CD4-positive, alpha-beta T cell treated with Interleukin-12 subunit alpha and Interleukin-12 subunit beta, for 1 hour (primary cell): ENCODE measurements at regions not wholly inside any gene's neighbourhood (a gene's known extent, or its start where the extent isn't known, plus 50 kb on each side); places are given as distances from the start of the nearest gene placed in this dataset.
"Not testable (repeated sequence)": the region's sequence is repeated elsewhere in the genome, so short reads cannot be mapped to it uniquely, and the experiment has no call there.

Source experiments
- DNase-seq: peaks from one replicate; pipeline ENCODE4 v3.0.0-alpha.2; 2020

DNA sequence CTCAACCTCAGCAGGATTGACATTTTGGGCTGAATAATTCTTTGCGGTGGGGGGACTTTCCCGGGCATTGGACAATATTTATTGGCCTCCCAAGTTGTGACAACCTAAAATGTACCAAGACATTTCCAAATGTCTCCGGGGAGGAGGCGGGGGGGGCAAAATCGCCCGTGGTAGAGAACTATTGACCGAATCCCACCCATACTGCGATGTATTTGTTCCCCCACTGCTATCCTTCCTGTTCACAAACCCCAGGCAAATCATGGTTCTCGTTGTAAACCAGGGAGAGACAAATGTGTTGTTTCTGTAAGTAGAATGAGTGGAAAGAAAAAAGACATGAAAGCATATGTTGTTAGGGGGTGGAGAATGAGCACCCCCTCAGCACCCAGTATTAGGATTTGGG lies 141.9 kb downstream of the PSAT1 start:
- DNase-seq: no peak

DNA sequence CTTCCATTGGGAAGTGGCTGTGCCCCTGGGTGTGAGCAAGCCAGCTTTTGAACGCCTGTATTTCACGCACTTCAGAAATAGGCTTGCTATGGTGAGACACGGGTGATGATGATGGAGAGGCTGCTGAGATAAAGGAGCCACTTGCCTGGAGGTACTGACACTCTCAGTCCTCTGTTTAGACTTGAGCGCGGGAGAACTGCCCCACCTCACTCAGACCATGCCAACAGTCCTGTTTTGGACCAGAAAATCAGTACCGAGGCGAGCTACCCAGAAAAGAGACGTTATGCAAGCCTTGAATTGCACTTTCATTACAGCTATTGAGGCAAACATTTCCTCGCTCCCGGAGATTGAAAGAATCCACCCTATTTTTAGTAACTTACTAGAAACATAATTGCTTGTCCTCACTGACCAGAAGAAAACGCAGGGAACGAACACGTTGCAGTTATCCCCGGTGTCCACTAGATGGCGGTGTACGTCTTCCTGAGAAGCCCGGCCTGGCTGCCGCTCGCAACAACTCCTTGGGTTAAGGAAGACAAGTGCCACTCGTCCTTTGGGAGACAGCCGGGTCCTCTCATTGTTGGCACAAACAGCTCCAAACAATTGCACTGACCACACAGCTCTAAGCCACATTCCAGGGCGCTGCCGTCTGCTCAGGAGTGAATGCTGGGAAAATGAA lies 142.4 kb downstream of the PSAT1 start:
- peak; percentile 56 for DNase-seq

DNA sequence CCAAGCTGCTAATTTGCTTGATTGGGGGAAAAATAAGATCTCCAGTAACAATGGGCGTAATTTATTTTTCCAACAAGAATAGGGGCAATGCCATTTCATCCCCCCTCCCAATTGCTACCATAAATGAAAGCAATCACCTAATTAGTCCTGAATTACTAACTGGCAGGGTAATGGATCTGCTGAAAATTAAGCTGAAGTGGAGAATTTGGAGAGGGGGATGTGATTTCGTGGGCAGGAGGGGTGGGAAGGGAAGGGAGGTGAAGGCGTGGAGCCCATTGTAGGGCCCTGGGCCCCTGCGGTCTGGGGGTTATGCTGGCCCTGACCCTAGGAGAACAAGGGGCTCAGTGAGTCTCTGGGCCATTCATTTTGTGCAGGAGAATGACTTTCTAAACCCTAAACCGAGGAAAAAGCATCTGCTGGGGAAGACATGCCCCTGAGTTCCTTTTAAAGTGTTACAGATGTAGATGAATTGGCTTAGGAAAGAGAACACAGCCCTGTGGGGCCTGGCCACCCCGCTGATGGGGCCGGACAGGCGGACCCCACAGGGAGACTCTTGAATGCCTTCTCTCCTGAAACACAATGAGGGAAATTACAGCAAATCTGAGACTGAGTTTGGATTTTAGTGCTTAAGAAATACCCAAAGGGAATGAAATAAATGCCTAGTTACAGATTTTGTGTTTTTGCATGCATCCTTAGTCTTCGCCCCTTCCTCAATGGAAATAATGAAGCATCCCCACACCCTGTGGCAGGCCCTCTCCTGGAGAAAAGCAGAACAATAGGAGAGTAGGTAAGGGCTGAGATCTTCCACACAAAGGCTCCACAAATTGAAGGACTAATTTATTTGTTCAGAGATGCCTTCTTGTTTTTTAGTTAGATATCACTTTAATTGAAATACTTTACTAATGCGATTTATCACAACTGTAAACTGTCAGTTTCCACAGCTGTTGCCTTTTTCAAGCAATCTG lies 143.2 kb downstream of the PSAT1 start:
- DNase-seq: no peak

DNA sequence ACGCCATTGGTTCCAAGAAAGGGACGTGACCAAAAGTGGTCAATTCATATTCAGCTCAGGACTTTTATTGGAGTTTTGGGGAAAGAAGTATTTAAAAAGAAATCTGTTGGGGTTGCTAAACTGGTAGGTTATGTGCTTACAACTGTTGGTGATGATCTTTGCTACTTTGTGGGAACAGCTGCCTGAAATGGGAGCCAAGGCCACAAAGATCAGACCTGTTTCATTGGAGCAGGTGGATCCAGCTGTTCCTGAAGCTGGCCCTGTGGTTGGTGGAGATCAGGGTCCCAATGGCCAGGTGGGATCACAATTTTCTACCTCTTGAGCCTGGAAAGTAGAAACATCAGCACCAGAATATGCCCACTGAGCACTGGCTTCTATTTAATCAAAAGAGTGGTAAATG lies 144.5 kb downstream of the PSAT1 start:
- DNase-seq: no peak

DNA sequence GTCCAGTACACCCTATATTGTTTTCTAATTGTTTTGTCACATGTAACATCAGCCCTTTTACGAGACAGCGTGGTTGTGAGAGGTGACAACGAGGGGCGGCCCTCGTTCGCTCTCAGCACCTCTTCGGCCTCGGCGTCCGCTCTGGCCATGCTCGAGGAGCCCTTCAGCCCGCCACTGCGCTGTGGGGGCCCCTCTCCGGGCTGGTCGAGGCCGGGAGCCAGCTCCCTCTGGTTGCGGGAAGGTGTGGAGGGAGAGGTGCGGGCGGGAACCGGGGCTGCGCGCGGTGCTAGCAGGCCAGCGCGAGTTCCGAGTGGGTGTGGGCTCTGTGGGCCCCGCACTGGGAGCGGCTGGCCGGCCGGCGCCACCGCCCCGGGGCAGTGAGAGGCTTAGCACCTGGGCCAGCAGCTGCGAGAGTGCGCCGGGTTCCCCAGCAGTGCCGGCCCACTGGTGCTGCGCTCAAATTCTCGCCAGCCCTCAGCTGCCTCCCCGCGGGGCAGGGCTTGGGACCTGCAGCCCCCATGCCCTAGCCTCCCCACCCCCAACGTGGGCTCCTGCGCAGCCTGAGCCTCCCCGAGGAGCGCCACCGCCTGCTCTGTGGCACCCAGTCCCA lies 145.0 kb downstream of the PSAT1 start:
- DNase-seq: no peak

DNA sequence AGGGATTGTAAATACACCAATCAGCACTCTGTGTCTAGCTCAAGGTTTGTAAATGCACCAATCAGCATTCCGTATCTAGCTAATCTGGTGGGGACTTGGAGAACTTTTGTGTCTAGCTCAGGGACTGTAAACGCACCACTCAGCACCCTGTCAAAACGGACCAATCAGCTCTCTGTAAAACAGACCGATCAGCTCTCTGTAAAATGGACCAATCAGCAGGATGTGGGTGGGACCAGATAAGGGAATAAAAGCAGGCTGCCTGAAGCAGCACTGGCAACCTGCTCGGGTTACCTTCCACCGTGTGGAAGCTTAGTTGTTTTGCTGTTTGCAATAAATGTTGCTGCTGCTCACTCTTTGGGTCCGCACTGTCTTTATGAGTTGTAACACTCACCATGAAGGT lies 145.7 kb downstream of the PSAT1 start:
- not testable (repeated sequence) for DNase-seq

DNA sequence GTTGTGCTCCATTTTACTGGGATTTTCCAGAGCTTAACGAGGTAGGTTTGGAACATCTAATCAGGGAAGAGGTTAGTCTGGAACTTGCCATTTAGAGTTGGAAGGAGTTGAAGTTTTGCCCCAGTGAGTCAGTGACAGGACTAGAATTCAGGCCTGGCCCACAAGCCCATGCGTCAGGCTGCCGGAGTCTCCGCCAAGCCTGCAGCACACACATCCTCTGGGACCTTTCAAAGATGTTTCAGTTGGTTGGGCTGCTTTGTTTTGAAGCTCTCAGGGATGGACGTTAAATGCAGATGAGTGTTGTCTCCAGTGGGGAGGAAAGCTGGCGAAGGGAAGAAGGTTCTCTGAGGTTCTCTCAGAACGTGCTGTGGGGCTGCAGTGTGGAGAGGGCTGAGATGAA lies 147.0 kb downstream of the PSAT1 start:
- no peak for DNase-seq

- DNase-seq: no peak
Observed at GRCh38 chr9:78448960-78449673, 152.2 kb downstream of the PSAT1 start.

- no peak for DNase-seq
Observed at GRCh38 chr9:78453450-78453849, 156.5 kb downstream of the PSAT1 start.

DNA sequence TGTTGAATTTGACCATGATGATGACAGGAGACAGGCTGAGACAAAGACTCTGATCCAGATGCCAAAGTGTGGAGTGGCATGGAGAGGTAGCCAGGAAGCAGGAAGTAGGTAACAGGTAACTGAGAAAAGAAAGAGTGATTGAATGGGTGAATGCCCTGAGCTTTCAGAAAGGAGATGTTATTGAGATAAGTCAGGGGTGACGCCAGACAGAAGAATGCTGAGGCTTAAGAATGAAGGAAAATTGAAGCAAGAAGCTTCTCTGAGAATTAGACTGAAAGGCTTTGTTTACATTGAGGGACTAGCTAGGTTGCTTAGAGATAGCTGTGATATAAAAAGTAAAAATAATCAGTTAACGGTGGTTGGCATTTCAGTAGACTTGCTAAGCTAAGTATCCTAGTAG lies 165.7 kb downstream of the PSAT1 start:
- DNase-seq: no peak

DNA sequence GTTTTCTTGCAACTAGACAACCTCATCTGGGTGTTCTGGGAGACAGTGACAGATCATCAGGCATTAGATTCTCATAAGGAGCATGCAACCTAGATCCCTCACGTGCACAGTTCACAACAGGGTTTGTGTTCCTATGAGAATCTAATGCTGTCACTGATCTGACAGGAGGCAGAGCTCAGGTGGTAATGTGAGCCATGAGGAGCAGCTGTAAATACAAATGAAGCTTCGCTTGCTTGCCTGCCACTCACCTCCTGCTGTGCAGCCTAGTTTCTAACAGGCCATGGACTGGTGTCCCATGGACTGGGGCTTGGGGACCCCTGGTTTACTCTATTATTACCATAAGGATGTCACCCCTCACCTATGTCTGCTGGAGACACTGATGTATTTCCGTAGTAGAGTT lies 166.8 kb downstream of the PSAT1 start:
- no peak for DNase-seq

DNA sequence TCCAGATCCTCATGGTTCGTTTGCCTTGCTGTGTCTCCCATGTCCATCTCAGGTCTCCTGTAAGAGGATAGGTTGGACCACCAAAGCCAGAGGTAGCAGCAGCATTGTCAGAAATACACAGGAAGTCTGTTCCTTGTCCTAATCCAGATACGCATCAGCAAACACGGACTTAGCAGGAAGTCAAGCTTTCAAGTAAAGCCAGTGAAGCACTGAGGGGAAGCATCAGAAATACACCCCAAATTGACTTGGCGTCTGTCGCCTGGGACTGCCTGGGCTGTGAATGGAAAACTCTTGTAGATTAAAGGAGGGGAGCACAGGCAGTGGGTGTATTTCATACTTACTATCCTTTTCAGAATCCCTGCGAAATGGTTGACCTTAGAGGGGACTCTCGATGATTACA lies 171.3 kb downstream of the PSAT1 start:
- no peak for DNase-seq

DNA sequence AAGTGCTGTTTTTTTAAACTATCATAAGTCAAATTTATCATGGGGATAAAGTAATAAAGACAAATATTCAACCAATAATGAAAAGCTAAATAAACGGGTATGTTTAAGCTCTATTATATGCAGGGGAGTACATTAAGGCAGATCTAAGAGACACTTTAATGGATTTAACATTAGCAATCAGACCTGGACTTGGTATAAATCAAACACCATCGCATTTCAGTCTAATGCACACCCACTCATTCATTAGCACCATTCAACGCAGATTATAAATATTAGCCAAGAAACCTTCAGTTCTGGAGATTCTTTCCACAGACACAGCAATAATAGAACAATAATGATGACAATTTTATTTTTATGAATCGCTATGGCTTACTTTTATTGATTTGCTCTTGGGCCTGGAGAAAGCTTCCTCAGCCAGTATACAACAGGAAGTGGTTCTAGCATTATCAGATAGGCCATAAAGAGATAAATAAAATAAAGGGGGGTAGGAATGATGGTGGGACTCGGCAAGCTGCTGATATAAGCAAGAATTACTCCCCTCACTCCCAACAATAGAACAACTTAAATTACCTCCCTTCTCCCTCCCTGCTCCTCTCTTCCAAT lies 172.2 kb downstream of the PSAT1 start:
- no peak for DNase-seq

DNA sequence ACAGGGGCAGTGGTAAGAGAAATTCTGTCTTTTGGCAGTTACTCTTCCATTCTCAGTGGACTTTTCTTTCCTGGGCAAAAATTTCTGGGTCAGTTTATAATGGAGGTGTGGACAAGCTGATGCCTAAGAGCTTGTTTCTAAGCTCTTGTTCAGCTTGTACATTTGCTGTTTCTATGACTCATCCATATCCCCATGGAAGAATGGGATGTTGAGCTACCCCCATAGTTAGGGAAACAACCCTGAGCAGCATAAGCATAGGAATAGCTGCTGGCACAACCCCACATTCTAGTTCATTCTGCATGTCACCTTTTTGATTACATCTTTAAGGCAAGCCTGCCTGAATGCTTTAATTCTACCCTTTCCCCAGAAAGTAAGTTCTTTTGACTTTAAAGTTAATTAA lies 173.3 kb downstream of the PSAT1 start:
- DNase-seq: no peak

DNA sequence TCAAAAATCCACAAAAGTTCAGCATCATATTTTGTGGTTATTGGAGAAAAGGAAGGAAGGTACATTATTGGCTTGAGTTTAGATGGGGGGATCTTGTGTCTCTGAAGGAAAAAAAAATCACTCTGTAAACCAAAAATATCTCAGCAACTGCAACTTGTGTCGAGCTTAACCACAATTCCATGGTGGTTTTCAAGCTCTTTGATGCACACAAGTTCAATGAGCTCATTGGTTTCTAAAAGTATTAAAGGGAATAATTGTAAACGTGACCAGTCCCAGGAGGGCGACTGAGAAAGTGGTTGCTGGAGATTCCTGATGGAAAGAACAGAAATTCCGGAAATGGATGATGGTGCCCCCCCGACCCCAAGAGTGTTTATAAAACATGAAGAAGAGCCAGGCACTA lies 173.8 kb downstream of the PSAT1 start:
- no peak for DNase-seq

DNA sequence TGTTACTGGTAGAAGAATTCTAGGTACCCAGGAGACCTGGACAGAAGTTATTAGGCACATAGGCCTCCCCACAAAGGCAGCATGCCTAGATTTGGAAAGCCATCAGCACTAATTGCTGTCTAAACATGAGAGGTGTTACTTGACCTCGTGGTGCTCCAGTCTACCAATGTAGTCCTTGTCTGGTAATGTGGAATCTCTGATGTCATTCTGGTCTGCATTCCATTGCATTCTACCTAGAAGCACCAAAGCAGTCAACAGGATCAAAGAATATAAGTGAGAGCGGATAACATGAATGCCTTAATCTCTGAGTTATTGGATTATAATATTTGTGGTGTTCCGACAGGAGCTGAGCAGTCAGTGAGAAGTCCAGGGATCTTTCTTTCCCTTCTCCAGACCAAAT lies 175.2 kb downstream of the PSAT1 start:
- no peak for DNase-seq

GRCh38 chr9:78479441-78479840 lies 182.5 kb downstream of the PSAT1 start:
- no peak for DNase-seq

GRCh38 chr9:78486661-78487060 lies 189.7 kb downstream of the PSAT1 start:
- DNase-seq: no peak

GRCh38 chr9:78490231-78490630 lies 193.3 kb downstream of the PSAT1 start:
- DNase-seq: no peak

GRCh38 chr9:78491402-78491801 lies 194.5 kb downstream of the PSAT1 start:
- no peak for DNase-seq

DNA sequence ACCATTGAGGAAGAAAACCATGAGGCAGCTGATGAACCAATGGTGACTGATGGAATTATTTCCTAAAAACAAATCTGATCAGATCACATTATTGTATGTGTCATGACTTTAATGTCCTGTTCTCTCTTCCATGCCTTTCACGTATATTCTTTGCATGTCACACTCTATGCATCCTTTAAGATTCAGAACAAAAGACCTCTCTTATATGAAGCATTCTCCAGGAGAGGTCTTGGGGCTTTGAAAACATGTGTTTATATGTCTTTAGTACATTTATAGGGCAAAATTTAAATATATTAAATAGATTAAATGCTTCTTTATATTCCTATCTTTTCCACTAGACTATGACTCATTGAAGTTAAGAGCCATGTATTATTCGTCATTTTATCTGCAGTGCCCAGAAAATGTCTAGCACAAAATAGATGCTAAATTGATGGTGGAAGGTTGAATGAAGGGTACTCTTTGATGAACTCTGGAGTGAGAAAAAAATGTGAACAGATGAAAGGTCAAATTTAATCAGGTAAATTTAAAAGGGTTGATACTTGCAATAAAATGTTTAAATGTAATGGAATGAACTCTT lies 196.3 kb downstream of the PSAT1 start:
- no peak for DNase-seq

- DNase-seq: no peak
Observed at GRCh38 chr9:78502566-78502965, 205.6 kb downstream of the PSAT1 start.
